NCI-H1105 (cell line): ENCODE measurements at regions not wholly inside any gene's neighbourhood (a gene's known extent, or its start where the extent isn't known, plus 50 kb on each side); places are given as distances from the start of the nearest gene placed in this dataset.
A peak's percentile ranks its signal among the peaks of the same experiment; 100 is the strongest.
"Not testable (repeated sequence)": the region's sequence is repeated elsewhere in the genome, so short reads cannot be mapped to it uniquely, and the experiment has no call there.

Experiments
- DNase-seq: peaks from one replicate; lab custom pipeline; 2025; lab: John Stamatoyannopoulos, UW

DNA sequence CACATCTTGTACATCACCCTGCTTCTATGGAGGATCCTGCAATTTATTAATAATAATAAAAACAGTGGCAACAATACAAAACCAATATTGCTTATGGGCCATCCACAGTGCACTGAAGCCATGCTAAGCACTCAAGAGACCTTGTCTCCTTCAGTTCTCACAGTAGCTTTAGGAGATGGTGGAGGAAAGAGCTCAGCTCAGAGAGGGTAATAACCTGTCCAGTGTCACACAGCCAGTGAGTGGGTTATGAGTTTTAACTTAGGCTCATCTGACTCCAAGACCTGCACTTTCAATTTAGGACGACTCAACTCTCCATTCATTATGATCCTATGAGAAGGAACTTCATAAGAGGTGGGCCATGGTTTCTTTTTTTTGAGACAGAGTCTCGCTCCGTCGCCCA is 347.6 kb upstream of the RUNX1 start:
- no peak for DNase-seq

DNA sequence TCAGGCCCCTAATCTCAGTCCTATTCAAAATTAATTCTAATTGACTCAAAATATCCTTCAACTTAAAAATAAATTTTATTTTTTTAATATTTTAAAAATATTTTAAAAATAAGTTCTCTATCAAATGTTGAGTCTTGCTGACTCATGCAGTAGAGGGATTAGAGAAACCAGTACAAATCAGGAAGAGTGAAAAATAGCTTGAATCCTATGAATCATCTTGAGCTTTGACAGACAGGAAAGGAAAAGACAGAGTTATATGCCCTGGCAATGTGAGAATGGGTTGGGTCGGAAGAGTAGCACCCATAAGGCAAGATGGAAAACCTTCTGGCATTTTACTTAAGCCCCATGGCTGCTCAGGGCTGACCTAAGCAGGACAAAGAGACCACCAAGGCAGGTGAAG is 346.6 kb upstream of the RUNX1 start:
- no peak for DNase-seq

DNA sequence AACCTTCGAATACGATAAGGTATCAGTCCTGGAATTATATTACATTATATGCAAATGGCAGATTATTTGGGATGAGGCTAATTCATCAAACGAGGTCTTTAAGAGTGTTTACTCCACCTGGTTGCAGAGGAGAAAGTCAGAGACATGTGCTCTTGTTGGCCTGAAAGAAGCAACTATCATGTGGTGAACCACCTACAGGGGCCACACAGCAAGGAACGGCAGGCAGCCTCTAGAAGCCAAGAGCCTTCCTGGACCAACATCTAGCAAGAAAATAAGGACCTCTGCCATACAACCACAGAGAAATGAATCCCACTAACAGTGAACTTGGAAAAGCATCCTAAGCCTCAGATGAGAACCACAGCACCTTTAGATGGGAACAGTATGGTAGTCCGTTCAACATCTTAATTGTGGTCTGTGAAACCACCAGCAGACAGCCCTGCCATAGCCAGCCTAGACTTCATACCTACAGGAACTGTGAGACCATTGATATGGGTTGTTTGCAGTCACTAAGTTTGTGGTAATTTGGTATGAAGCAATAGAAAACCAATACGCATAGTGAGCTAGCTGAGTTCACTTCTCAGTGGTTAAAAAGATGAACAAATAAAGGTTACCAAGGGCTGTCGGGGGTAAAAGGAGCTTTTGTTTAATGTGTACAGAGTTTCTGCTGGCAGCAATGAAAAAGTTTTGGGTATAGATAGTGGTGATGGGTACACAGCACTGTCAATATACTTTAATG is 345.7 kb upstream of the RUNX1 start:
- DNase-seq = no peak

DNA sequence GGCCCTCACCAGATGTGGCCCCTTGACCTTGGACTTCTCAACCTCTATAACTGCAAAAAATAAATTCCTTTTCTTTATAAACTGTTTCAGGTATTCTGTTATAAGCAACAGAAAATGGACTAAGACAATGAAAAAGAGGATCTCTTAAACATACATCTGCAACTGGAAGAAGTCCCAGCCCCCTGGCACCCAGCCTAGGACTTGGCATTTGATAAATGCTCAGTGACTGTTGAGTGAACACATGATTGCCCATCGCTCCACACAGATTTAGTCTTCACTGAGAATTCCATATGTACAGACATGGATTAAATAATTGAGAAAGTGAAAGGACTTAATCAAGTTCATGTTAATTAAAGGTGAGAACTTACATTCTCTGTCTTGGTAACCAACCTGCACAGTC is 344.9 kb upstream of the RUNX1 start:
- no peak for DNase-seq

DNA sequence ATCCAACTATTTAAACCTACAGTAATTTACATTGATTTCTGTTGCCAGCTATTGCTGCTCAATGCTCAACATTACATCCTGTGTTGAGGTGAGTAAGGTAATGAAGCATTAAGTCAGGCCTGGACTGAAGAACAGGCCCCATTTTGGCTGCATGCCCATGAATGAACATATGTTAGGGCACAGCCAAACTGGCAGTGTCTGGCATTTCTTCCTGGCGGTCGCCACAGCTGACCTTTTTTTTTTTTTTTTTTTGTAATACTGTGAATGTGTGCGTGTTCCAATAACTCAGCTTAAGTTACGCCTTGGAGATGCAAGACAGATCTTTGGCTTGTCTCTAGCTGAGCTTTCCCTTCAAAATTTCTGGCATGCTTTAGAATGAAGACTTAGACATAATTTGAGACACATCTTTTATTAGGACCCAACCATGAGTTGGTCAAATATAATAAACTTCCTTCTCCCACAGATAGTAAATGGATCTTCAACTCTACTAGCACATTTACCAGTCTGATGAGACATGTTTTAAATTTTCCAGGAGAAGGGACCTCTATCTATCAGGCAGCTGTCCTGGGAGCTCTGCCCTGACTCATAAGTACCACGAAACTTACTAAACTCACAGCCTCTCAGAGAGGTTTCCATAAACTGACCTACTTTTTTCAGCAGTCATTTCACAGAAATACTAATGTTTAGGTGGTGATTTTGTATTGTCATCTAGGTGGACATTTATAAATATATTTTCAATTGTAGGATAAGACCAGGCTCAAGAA is 341.1 kb upstream of the RUNX1 start:
- DNase-seq = peak; percentile 87

DNA sequence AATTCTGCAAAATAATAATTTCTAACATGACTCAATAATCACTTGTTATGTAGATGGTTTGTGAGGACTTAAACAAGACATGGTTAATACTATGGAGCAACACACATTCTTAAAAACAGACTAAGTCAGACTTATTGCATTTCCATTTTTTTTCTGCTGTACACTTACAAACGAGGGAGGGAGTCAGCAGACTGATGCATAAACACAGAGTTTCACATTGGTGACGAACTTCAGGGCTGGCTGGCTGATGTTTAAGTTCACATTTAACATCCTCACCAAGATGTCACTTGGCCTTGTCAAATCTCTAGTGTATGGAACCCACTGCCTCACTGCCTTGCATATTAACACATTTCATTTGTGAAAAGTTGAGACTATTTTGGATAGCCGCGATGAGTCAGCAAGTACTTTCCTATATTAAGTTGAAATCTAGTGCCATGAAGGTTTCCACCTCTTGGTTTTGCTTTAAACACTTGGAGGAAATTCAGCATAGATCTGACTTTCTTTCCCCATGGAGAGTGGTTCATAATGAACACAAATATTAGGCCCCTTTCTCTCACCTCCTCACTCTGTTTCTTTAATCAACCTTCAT is 337.5 kb upstream of the RUNX1 start:
- no peak for DNase-seq

DNA sequence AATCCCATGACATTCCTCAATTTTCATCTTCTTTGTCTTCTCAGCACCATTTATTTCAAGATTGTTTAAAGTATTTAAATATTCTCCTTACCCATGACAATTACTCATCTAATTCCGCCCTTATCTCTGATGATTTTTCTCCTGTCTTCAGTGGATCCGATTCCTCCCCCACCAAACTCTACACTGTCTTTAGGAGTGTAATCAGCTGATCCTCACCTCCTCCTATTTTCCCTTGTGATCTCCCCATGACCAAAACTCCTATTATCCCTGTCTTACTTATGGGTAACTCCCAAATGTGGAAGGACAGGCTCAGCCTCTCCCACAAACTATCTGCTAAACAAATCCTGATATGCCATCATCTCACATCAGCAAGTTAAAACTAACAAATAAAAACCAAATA is 335.3 kb upstream of the RUNX1 start:
- no peak for DNase-seq

DNA sequence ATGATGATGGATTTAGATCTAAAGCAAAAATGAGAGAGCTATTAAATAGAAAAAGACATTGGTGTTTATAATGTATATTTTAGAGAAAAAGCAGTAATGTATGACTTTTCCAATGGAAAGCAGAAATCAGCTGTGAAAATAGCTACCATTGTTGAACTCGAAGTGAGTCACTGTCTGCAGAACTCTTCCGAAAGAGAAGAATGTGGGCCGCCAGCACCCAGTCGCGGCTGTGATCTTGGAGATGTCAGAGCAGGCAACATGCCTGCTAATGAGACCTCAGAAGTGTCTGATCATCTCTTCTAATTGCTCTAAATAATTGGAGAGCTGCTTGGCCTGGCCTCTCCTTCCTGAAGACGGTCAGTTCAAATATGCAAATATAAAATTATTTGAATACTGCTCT is 333.6 kb upstream of the RUNX1 start:
- DNase-seq = no peak

DNA sequence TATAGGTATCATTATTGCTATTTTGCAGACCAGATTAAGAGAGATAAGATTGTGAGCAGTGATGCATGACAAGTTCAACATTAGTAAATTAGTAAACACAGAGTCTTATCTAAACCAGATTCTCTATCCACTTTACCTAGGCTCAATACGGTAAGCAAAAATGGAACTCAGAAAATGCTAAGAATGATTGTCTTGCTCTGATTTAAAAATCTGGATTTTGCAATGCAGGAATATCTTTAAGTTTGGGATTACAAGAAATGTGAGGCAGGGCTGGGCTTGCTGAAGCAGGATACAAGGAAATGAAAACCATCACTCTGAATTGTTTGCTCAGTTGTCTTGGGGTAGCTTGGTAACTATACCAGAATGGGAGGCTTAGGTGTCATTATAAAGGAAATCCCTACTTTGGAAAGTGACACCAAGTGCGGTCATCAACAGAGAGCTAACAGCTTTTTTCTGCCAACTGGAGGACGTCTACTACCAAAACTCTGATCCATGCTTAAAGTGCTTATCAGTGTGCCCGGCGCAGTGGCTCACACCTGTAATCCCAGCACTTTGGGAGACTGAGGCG is 332.7 kb upstream of the RUNX1 start:
- no peak for DNase-seq

DNA sequence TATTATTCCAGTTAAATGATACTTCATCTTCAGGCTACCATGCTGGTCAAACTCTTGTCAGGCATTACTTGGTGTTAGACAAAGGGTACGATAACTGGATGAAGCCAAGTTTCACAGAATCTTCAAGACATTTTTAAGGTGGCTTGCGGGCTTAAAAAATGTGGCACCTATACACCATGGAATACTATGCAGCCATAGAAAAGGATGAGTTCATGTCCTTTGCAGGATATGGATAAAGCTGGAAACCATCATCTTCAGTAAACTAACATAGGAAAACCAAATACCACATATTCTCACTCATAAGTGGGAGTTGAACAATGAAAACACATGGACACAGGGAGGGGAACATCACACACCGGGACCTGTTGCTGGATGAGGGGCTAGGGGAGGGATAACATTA is 331.2 kb upstream of the RUNX1 start:
- DNase-seq = not testable (repeated sequence)

DNA sequence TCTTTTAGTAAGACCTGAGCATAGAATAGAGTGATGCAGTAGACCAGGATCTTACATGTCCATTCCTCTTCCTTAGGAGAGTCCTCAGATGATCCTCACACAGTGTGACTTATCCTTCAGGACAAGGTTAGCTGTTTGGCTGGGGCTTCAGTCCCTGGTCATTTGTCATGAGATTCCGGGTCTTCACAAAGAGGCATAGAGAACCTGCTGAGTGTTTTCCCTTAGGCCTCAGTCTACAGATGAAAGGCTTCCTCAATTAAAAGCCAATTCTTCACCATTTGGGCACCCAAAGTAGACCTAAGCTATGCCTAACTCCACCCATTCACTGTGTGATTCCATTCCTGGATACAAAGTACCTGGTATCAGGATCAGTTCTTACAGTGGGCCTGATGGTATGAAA is 329.8 kb upstream of the RUNX1 start:
- no peak for DNase-seq

DNA sequence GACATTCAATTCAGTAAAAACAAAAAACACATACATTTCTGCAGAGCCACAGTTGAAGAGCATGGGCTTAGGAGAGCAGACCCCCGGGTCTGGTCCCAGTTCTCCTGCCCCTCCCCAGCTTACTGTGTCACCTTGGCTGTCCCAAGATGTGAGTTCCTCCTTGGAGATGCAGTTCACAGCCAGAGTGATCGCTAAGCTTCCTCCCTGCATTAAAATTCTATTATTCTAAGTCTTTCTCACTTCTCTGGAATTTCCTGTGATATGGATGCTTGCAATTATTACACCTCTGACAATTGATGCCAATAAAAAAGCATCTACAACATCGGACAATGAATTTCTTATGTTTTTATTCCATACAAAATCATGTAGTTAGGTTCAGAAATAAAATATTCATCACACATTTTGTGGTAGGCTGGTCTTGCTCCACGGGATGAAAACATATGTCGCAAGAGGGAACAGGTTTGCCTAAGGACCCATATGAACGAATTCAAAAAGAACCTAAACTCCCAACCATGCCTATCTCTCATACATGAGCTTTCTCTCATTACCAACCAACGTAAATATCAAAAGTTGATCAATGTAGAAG is 328.5 kb upstream of the RUNX1 start:
- DNase-seq = no peak

DNA sequence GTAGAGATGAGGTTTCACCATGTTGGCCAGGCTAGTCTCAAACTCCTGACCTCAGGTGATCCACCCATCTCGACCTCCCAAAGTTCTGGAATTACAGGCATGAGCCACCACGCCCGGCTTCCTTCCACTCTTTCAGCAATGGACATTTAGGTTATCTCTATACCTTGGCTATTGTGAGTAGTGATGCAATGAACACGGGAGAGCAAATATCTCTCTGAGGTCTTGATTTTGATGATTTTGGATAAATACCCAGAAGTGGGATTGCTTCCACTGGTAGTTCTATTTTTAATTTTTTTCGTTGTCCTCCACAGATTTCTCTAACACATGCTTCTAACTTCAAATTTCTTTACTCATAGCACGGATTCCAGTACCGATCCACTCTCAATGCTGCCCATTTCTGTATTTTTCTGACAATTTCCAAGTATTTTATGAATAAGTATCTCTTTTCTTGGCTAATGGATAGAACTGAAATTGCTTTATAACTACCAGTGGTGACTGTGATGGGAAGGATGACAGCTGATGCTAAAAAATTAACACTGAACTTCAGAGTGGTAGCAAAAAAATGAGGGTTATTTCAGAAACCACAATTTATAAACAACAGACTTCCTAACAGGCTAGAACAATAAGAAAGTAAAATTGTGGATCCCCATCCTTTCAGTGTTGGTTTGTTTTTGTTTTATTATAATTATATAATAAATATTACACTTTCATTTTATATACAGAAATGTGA is 327.5 kb upstream of the RUNX1 start:
- no peak for DNase-seq

DNA sequence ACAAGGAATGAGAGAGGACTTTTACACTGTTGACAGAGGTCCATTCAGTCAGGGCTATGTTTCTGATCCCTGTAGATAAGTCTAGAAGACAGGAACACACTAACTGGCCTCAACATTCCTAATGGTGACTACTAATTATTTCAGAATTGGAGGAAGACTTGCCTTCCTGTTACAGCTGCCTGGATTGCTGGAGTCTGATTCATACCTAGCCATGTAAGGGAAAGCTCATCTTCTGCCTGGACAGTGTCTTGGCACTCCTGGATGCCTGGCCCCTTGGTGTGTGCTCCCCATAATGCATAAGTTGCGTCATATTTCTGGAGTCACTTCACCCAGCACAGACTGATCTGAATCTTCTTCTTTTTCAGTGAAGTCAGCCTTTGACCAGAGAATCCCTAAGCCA is 326.0 kb upstream of the RUNX1 start:
- DNase-seq = no peak

DNA sequence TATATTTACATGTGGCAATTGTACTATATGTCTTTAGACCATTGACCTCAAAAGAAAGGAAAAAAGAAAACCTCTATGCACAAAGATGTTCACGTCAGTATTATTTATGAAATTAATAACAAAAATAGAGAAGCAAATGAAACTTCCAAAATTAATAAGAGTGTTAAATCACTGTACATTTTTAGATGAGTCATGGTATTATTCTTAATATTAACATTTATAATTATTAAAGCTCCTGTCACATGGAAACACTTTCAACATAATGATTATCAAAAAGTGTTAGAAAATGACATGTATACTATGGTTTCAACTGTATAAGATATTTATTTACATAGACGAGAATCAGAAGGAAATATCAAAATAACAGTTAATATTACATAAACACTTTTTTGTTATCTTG is 324.9 kb upstream of the RUNX1 start:
- no peak for DNase-seq

DNA sequence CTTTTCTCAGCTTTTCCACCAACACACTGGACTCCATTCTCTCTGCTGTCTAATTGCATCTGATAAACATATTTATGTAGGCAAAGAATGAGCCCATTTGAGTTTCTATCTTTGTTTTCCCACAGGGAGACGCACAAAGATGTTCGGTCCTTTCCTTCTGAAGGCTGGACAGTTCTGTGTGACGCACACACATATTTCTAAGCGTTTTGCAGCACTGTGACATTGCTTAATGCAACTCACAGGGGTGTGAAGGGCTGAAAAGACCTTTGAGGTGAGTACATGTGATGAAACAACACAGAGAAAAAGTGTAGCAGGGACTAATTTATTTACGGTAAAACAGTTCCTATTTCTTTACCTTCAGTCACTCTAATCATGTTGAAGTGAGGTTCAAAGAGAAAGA is 323.1 kb upstream of the RUNX1 start:
- DNase-seq = no peak

DNA sequence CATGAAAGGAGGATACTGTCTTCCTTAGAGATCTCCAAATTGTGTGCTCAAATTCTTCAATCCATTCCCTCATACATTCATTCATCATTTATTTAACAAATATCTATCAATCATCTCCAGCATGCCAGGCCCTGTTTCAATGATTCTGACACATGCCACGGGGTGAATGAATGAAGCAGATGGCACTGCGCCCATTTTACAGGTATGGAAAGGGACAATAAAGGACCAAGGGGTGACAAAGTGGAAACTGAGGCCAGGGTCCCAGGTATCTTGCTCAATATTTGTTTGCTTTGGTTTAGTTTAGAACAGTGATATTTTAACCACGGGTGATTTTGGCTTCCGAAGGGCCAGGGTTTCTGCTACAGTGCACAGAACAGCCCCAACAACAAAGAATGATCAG is 321.6 kb upstream of the RUNX1 start:
- DNase-seq = no peak

DNA sequence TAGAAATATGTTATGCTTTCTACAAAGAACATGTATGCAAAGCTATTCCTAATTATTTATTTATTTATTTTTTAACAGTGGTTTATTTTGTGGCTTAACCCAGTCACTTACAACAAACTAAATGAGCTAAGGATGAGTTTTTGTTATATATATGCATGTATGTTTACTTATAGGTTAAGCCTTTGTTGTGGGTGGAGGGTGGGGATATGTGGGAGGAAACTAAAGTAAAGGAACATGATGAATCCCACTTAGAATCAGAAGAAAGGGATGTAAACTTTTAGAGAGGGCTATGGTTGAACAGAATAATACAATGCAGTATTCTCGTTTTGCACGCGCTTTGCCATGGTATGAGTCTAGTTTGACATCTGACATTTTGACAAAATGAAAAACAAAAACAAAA is 321.0 kb upstream of the RUNX1 start:
- DNase-seq = no peak

DNA sequence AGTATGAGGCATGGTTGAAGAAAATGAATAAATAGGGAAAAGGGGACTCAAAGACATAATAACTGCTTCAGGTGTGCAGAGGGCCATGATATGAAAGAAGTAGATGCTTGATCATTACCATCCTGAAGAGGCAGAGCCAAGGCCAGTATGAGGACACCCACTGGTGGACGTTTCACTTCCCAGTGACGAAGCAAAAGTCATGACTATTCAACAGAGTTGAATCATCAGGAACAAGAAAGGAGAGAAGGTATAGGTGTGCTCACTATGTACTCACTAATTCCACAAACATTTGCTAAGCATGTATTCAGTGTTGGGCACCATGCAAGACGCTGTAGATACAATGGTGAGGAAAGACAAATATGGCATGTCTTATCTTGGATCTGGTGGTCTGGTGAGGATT is 319.2 kb upstream of the RUNX1 start:
- DNase-seq = no peak

DNA sequence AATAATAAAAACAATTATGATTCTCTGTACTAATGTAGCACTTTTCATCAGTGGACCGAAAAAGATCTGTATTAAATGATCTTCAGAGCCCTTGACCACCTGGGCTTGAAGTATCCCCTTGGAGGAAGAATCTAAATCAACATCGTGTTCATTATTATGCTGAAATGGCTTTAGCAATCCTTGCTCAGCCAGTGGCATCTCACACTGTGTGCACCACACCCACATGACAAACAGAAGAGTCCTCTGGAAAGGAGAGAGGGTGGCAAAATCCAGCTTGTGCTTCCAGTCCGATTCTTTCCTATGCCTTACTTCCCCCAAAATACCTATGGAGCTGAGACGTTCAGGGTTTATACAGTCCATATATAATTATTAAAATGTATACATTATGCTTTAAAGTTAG is 318.5 kb upstream of the RUNX1 start:
- DNase-seq = peak; percentile 53

DNA sequence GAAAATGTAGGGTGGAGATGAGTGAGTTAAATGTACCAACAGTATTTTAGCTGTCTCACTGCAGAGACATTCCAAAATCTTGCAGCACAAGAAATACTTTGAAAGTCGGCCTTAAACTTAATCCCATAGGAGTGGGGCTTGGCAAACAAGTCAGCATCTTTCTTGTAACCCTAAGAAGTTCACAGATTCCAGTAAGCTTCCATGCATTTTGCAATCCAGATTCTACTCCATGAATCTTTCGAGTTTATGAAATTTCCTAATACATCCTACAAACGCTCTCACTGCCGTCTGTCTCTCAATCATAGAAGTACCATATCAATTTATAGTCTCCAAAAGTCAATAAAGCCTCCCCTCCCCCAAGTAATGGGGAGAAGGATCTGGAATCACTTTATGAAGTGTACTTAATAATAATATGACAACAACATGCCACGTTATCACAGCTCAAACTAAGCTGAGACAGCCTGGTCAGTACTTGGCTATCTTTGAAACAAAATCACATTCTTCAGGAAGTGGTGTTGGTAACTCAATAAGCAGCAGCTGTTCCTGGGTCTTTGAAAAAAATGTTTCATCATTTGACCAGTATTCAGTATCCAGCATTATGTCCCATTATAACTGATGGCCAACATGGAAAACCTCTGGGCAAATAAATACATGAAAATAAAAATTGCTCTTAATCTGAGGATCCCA is 317.4 kb upstream of the RUNX1 start:
- peak; percentile 19 for DNase-seq
